ENCODE measurements at regions not wholly inside any gene's neighbourhood (a gene's known extent, or its start where the extent isn't known, plus 50 kb on each side); places are given as distances from the start of the nearest gene placed in this dataset.

DNA sequence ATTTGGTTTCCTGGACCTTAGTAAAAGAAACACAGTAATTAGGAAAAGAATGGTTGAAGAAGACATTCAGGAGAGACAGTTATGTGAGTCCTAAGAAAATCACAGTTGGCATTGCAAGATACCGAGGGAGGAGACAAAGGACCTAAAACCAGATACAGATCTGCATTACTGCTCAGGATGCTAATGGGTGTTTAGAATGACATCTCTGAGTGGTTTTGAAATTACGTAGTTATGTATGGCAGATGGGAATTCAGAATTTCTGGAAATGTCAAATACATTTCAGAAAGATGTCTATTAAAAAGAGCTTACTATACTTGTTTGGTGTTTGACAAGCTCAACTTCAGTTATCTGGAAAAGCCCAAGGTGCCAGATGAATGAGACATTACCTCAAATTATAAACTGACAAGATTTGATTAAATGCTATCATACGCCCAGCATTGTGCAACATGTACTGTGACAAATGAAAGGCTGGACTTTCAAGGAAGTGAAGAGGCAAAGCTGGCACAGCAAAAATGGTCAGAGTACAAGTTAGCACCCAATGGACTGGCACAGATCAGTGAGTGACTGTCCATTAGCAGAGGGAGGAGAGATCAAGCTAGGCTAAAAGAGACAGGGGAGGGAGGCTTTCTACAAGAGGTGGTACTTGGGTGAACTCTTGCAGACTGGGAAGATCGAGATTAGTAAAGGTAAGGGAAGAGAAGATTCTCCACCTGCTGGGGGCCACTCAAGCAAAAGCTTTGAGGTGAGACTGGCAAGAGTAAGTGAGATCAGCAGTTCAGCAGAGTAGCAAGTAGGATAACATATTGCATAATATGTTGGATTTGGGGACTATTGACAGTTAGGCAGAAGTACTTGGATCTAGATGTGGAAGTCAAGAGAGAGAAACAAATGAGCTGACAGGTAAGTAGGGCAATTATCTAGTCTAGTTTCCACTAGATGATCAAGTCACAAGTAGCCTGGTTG is 168.9 kb downstream of the CYRIA start:
- DNase-seq = no peak

DNA sequence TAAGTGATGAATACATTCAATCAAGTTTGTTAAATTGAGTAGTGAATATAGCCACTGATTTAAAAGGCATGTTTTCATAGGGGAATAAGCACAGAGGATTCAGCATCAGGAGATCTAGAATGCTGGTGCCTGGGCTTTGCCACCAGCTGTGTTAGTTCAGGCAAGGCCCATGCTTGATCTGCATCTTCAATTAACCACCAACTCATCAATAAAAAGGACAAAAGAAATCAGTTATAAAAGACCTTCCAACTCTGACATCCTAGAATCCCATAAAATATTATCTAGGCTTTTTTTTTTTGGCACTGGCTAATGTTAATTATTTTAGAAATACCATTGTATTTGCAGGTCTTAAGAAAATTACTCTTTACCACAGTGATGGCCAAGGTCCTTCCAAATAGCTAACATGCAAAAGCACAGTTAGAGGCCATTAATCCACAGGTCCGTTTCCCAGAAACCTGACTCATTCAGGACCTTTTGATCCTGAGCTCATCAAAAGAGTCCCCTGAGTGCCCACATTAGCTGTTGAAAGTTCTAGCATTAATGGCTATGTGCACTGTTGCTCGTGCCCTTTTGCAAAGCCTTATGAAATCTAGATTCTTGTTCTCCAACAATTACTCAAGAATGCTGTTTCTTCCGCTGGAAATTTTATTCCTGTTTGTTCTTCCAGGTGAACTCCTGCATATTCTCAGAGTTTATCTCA is 170.0 kb downstream of the CYRIA start:
- no peak for DNase-seq

GRCh38 chr2:16494836-16495508 is 170.7 kb downstream of the CYRIA start:
- no peak for DNase-seq

GRCh38 chr2:16493788-16494187 is 171.8 kb downstream of the CYRIA start:
- no peak for DNase-seq

GRCh38 chr2:16487686-16488085 is 177.9 kb downstream of the CYRIA start:
- DNase-seq = no peak

DNA sequence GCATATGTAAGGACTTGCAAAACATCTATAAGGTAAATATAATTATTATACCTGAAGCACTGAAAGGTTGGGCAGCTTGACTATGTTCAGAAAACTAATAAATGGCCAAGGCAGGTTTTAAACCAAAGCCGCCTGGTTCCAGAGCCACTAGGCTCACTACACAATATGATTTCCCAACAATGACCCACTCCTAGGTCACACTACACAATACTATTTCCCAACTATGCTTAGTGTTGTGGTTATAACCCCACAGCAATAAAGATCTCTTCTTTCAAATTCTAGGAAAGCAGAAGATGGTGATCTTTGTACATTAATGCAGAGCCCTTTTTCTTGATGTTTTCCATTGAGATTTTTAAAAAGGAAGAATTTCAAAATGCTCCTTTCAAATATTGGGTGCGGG is 180.4 kb downstream of the CYRIA start:
- DNase-seq = no peak

DNA sequence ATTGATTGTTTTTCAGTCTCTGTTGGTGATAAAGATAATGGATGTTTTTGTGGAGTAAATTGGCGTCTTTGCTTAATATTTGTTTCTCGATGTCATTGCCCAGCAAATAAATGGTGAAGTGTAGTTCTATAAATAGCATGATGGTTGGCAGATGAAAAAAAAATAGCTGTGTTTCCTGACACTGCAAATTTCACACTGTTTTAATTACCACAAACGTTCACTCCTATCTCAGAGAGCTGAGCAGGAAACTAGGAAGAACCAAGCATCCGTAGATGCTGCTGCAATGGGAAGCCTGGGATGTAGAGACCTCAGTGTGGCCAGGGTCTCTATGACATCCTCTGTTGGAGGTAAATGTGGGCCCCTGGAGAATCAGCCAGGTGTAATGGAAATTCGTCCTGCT is 183.2 kb downstream of the CYRIA start:
- DNase-seq = no peak

DNA sequence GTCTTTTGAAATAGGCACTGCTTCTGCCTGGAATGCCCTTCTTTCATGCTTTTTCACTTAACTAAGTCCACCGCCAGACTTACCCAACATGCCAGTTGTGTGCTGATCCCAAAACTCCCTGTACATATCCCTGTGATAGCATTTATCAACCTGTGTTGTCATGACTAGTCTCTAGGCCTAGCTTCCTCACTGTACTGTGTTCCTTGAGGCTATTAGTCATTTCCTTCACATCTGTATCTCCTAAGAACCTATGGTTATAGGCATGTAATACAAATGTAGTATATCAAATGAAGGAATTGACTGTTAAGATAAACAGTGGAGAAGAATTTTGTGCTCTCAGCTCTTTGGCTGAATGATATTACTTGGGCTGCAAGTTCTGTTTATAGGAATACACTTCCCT is 184.3 kb downstream of the CYRIA start:
- DNase-seq = no peak

DNA sequence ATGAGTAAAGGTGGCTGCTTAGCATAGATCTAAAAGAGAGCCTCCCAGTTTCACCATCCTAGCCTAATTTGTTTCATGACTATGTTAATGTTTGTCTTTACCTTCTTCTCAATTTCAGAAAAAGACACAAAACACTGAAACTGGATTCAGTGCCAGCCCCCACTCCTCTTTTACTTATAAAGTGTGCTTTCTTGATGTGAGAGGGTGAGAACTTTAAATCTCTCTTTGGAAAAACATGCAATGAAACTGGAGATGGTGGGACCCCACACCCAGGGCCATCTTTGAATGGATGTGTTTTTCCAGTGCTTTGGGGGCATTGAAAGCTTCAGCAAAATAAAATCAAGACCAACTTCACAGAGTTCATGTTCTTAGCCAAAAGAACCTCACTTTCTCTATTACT is 185.9 kb downstream of the CYRIA start:
- DNase-seq = no peak

DNA sequence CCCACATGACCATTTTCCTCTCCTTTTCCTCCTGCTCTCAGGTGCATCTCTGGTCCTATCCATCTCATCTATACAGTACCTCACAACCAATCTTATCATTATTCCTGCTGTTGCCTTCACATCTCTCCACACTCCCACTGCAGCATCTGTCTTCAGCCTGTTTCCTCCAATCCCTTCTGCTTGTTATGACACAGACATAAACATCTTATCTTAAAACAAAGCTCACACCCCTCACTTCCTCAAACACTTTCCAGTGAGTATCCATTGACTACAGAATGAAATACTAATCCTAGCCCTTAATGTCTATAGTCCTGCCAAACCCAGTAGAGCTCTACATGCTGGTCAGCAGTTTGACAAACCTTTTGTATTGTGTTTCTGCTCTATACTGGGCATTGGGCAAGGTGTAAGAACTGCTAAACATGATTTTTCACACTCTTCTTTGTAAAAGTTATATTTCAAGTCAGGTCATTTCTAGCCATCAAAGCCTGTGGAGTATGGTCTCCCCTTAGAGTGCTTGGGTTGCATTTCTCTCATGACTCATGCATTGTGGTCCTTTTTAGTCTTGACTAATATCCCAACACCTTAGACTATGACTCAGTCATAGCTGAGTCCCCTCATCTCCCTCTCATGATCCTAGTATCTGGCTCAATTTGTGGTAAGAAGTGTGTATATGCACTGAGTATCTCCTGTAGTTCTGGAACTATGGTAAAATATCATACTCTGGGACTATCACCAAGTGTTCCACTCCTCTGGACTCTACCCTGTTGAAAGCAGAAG is 187.0 kb downstream of the CYRIA start:
- no peak for DNase-seq

DNA sequence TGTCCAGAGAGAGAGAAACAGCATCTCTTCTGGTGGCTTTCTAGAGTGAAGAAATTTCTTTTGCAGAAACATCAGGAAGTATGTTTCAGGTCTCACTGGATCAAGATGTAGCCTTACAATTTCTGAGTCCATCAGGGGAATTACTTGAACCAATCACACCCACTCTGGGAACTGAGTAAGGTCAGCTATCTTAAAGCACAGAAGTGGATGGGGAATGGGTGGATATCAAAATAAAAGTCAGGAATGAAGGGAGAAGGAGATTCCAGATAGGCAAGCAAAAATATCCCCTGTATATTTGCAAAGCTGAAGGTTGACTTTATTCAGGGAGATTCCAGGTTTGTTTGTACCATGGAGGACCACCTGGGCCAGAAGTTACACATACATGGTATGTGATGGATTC is 188.0 kb downstream of the CYRIA start:
- DNase-seq = no peak

GRCh38 chr2:16476866-16477265 is 188.8 kb downstream of the CYRIA start:
- no peak for DNase-seq

DNA sequence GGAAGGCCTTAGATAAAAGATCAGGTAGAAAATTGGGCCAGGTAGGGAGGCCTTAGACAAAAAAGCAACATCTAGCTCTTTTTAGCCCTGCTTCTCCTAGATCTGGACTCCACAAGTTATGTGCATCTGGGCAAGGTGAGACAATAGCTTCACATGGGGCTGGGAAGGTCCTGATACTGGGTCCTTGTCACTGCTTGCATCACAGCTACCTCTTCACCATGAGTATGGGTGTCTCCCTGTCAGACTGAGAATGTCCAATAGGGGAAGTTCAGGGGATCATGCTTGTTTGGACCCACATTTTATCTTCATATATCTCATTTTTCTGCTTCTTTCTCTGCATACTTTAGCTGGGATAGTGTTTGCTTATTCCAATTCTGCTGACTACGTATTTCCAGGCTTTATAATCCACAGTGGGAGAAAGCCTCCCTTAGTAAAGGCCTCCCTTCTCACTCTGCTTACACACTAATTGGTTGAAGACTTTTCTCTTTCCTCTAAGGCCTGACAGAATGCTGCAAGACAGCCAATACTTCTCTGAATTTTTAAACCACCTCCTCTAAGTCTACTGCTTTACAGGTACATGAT is 189.6 kb downstream of the CYRIA start:
- no peak for DNase-seq

GRCh38 chr2:16475586-16475985 is 190.0 kb downstream of the CYRIA start:
- no peak for DNase-seq

- DNase-seq = no peak
These were observed 192.1 kb downstream of the CYRIA start for GRCh38 chr2:16473575-16473974.

DNA sequence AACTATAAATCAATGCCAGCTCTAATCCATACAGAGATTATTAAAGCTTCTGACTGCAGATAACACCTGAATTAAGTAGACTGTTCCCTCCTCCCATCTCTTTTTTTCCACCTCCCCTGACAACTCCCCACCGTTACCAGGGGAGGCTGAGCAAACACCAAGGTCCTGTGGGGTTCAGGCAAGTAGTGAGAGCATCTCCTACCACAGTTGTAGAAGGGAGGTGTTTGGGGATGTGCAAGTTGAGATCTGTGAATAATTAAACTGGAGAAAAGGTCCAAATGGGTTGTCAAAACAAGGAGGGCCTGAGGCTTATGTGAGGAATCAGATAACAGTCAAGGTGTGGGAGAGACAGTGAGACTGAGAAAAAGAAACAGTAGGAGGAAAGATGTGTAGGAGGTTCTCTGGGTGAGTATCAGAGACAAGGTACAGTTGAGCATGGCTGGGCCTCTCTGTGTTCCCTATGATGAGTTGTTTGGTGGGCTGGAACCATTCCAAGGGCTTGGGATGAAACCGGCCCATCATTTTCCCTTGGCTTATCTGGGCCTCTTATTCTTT is 194.6 kb downstream of the CYRIA start:
- DNase-seq = no peak

GRCh38 chr2:16466821-16467151 is 198.8 kb downstream of the CYRIA start:
- no peak for DNase-seq

GRCh38 chr2:16466133-16466820 is 199.4 kb downstream of the CYRIA start:
- no peak for DNase-seq

DNA sequence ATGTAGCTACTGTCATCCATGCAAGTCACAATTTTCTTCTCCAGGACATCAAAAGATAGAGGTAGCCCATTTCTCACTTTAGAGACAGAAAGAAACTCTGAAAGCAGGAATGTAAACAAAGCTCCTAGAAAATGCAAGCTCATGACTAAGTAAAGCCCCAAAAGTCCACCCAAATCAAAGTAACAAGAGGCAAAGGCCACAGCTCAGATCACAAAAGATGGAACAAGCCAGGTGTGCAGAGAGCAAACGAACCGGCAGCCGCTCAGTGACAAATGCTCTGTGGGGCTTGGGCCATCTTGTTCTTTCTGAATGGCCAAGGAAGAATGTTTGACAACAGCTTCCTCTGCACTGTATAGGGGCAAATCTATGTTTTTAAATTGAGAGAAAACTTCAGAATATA is 201.0 kb downstream of the CYRIA start:
- no peak for DNase-seq

DNA sequence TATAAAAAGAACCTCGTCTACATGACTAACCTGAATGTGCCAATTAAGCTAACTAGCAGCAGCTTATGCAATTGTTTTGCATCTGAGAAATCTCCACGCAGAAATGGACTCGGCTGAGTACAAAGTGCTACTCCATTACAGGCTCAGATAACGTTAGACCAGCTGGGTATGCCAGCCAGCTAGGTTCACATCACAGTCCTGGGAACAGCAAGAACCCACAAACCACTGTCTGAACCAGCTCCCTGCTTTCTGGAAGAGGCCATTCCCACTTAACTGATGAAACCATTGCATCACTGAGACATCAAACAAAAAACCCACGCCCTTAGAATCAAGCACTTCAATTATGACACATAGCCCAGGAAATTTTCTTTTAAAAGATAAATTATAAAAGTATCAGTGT is 202.7 kb downstream of the CYRIA start:
- DNase-seq = no peak

DNA sequence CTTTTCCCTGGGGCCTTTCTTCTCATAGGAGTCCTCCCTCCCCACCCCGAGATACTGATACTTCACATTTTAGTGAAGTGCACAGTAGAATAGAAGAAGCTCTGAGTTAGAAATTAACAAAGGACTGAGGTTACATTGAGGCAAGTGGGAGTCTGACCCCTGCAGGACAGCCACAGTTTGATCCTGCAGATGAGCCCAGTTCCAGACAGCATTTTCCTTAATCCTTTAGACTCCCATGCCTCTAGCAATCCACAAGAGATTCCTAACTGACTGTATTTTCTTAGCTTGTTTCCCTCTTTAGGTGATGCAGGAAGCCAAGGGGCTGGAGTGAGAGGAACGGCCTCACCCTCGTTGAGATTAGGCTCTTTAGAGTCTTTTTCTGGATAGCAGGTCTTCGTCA is 204.0 kb downstream of the CYRIA start:
- DNase-seq = no peak

DNA sequence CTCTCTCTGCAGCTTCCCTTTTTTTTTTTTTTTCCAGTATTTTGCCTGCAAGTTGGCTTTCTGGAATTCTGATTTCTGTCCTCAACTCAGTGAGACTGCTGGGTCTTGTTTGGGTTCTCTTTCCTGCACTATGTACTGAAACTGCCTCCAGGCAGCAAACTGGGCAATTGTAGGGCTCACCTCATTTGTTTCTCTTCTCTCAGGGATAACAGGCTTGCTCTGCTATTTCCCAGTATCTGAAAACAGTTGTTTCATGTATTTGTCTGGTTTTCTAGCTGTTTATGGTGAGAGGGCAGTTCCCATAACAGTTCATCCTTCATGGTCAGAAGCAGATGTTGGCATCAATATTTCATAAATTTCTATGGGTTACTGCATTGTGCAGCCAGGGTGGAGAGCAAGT is 206.0 kb downstream of the CYRIA start:
- no peak for DNase-seq
